ENCODE measurements at regions not wholly inside any gene's neighbourhood (a gene's known extent, or its start where the extent isn't known, plus 50 kb on each side); places are given as distances from the start of the nearest gene placed in this dataset.

DNA sequence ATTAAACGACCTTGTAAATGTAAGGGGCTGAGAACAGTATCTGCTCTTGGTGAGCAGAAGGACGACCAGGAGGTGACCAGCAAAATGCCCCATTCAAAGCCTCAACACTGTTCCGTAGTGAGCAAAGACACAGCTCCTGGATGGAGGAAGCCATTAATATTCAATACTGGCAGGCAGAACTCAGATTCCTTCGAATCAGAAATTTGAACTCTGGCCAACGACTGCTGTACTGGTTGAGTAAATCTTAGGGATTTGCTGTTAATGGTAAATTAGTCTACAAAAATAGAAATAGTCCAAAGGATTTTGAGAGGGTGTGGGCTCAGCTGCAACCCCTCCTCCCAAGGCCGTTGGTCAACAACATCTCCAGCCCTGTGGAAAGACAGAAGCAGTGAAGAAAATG lies 130.5 kb upstream of the PFKP start:
- POLR2A ChIA-PET = no interaction called here
- TF ChIP-seq ZNF560 (tag by site-specific recombination; IDR thresholded peaks at IDR 0.05; ENCODE audit: borderline replicate concordance) = no peak
- TF ChIP-seq ZEB2 (tag by site-specific recombination; IDR thresholded peaks at IDR 0.05) = no peak
- no peak for TF ChIP-seq ZNF155 (tag by site-specific recombination; IDR thresholded peaks at IDR 0.05)
- TF ChIP-seq ZFP3 (tag by site-specific recombination; IDR thresholded peaks at IDR 0.05; ENCODE audit: low read depth) = no peak
- no peak for TF ChIP-seq GFI1B (tag by site-specific recombination; IDR thresholded peaks at IDR 0.05)
- TF ChIP-seq ZNF174 (tag by site-specific recombination; IDR thresholded peaks at IDR 0.05) = no peak
- TF ChIP-seq HOXA7 (CRISPR knock-in tag; IDR thresholded peaks at IDR 0.05; ENCODE audit: borderline replicate concordance) = no peak
- no peak for TF ChIP-seq KLF16 (tag by site-specific recombination; IDR thresholded peaks at IDR 0.05)
- no peak for TF ChIP-seq ZNF239 (tag by site-specific recombination; IDR thresholded peaks at IDR 0.05)
- TF ChIP-seq ZNF747 (tag by site-specific recombination; IDR thresholded peaks at IDR 0.05) = no peak
- TF ChIP-seq ZNF202 (tag by site-specific recombination; IDR thresholded peaks at IDR 0.05; ENCODE audit: borderline replicate concordance) = no peak
- H3K4me1 ChIP-seq (ENCODE audit: control insufficient read depth, insufficient read depth, low read length) = no peaks in the 10 kb centered on the region
- no peaks in the 10 kb centered on the region for H3K9me3 ChIP-seq (ENCODE audit: control insufficient read depth, insufficient read depth, low read depth, low read length)
- no peak overlapping the region for H3K27ac ChIP-seq (ENCODE audit: extremely low read depth, low read depth, low read length)
- CTCF ChIA-PET = interaction anchor here (1.6 to 2.8 kb wide), 3 partner anchors 8 to 133 kb away, joined by 7 to 16 read pairs (median 9); no protein-coding TSS in a partner anchor
- H3K36me3 ChIP-seq (ENCODE audit: control insufficient read depth in 2 of 2, insufficient read depth in 1 of 2, low read length in 2 of 2) = no peaks in the 10 kb centered on the region
- H3K4me3 ChIP-seq (ENCODE audit: low read depth, low read length) = no peak overlapping the region

DNA sequence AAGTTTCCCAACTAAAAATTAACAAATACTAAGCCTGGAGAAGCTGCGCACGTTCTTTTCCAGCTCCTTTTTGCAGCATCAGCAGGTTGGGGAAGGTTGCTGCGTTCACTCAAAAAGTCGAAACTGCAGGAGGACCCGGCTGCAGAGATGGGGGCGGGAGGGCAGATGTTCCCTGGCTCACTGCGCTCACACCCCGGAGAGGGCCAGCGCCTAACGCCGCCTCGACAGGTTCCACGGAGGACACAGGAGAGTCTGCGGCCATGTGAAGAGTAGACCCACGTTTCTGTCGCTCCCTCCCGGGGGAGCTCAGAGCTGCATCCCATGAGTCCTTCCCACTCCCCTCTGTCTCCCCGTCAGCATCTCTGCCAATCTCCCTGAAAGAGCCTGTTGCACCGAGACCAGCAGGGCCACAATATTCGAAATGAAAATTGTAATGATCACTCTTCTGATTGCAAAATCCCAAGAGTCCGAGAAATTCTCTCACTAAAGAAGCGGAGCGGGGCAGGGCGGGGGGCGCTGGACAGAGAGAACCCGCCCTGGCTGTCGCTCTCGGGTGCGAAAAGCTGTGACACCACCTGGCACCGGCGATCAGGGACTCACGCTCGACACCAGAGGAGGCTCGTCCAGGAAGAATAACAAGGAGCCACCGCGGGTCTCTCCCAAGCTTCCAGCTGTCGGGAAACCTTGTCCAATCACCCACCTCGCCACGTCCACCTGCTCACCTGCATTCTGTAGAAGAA lies 131.5 kb upstream of the PFKP start:
- H3K36me3 ChIP-seq (ENCODE audit: control insufficient read depth in 2 of 2, insufficient read depth in 1 of 2, low read length in 2 of 2) = no peaks in the 10 kb centered on the region
- H3K9me3 ChIP-seq (ENCODE audit: control insufficient read depth, insufficient read depth, low read depth, low read length) = no peaks in the 10 kb centered on the region
- H3K4me1 ChIP-seq (ENCODE audit: control insufficient read depth, insufficient read depth, low read length) = no peaks in the 10 kb centered on the region
- no peak overlapping the region for H3K4me3 ChIP-seq (ENCODE audit: low read depth, low read length)
- ChIA-PET CTCF (interaction anchor here (0.6 to 2.8 kb wide), 2 partner anchors 108 to 115 kb away, joined by 3 to 16 read pairs; no protein-coding TSS in a partner anchor), POLR2A (no interaction called here)
- no peak for TF ChIP-seq ZBTB21 (tag by site-specific recombination; IDR thresholded peaks at IDR 0.05)
- no peak for TF ChIP-seq HOXD13 (CRISPR knock-in tag; IDR thresholded peaks at IDR 0.05; ENCODE audit: borderline replicate concordance)
- TF ChIP-seq SCRT2 (tag by site-specific recombination; IDR thresholded peaks at IDR 0.05) = peak; percentile 44
- H3K27ac ChIP-seq (ENCODE audit: extremely low read depth, low read depth, low read length) = no peak overlapping the region

- CTCF ChIA-PET = interaction anchor here (0.5 to 0.6 kb wide), 2 partner anchors 975 to 1766 kb away, joined by 3 read pairs; no protein-coding TSS in a partner anchor
- TF ChIP-seq ZNF580 (tag by site-specific recombination; IDR thresholded peaks at IDR 0.05) (no peak), ZNF626 (tag by site-specific recombination; IDR thresholded peaks at IDR 0.05) (no peak), GLI4 (tag by site-specific recombination; IDR thresholded peaks at IDR 0.05) (no peak), ZEB2 (tag by site-specific recombination; IDR thresholded peaks at IDR 0.05) (no peak), HOXA7 (CRISPR knock-in tag; IDR thresholded peaks at IDR 0.05; ENCODE audit: borderline replicate concordance) (no peak), PRDM1 (tag by site-specific recombination; IDR thresholded peaks at IDR 0.05) (no peak), RBAK (tag by site-specific recombination; IDR thresholded peaks at IDR 0.05) (no peak), EGR2 (tag by site-specific recombination; IDR thresholded peaks at IDR 0.05; ENCODE audit: low read depth) (no peak), ZNF518A (tag by site-specific recombination; conservative IDR thresholded peaks at IDR 0.05; ENCODE audit: low read depth) (no peak), ZNF248 (tag by site-specific recombination; IDR thresholded peaks at IDR 0.05) (no peak), ATF2 (tag by site-specific recombination; IDR thresholded peaks at IDR 0.05; ENCODE audit: low read depth) (no peak)
- TF ChIP-seq, protein P1, sequence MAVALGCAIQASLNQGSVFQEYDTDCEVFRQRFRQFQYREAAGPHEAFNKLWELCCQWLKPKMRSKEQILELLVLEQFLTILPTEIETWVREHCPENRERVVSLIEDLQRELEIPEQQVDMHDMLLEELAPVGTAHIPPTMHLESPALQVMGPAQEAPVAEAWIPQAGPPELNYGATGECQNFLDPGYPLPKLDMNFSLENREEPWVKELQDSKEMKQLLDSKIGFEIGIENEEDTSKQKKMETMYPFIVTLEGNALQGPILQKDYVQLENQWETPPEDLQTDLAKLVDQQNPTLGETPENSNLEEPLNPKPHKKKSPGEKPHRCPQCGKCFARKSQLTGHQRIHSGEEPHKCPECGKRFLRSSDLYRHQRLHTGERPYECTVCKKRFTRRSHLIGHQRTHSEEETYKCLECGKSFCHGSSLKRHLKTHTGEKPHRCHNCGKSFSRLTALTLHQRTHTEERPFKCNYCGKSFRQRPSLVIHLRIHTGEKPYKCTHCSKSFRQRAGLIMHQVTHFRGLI (tag by site-specific recombination; IDR thresholded peaks at IDR 0.05) = no peak
These were observed 133.4 kb upstream of the PFKP start for GRCh38 chr10:2933924-2934323.

More at GRCh38 chr10:2933924-2934323, 133.4 kb upstream of the PFKP start:
- H3K4me3 ChIP-seq (ENCODE audit: low read depth, low read length) = no peak overlapping the region
- no peaks in the 10 kb centered on the region for H3K36me3 ChIP-seq (ENCODE audit: control insufficient read depth in 2 of 2, insufficient read depth in 1 of 2, low read length in 2 of 2)
- no peaks in the 10 kb centered on the region for H3K4me1 ChIP-seq (ENCODE audit: control insufficient read depth, insufficient read depth, low read length)
- no peaks in the 10 kb centered on the region for H3K9me3 ChIP-seq (ENCODE audit: control insufficient read depth, insufficient read depth, low read depth, low read length)
- POLR2A ChIA-PET = no interaction called here
- no peak overlapping the region for H3K27ac ChIP-seq (ENCODE audit: extremely low read depth, low read depth, low read length)
